HepG2 (cell line): ENCODE measurements at regions not wholly inside any gene's neighbourhood (a gene's known extent, or its start where the extent isn't known, plus 50 kb on each side); places are given as distances from the start of the nearest gene placed in this dataset.

Experiments
- ATAC-seq: fragments of 200-7000 bp; cut with Tn5 transposase; 3 replicates; pipeline ENCODE4 v1.9.1; 2020; ENCODE audit warnings: mild to moderate bottlenecking, moderate library complexity
- BruUV-seq: library from RNA; stranded (reverse); fragments of 400-500 nt; replicated peaks from 2 replicates; lab custom pipeline; 2021; lab: Mats Ljungman, UMichigan
- CTCF ChIA-PET: fragments of 300-600 bp; formaldehyde crosslinking; extraction: SDS; loops from one replicate; lab custom pipeline; 2021; ENCODE audit warnings: low total read pairs, inconsistent platforms, low intra/inter-chr PET ratio; lab: Yijun Ruan, JAX
- POLR2A ChIA-PET: fragments of 350-600 bp; sonication (Branson Sonifier 250); formaldehyde crosslinking; loops from one replicate; lab custom pipeline; 2020; ENCODE audit warnings: antibody characterized with exemption, inconsistent platforms; lab: Yijun Ruan, JAX
- DNase-seq: peaks from one replicate; pipeline ENCODE4 v3.0.0-alpha.2; 2015; ENCODE audit warnings: low spot score
- FAIRE-seq: peaks from 3 replicates; lab custom pipeline; 2011; peaks lifted over from hg19 to GRCh38; lab: Jason Lieb, UNC
- H2AFZ ChIP-seq: one replicate; pipeline ENCODE4 v1.6.1; 2011; ENCODE audit warnings: low read length, inconsistent platforms
- H3K27ac ChIP-seq: fragments of 300-600 bp; 3 replicates; pipeline ENCODE4 v1.8.0; 2011; ENCODE audit warnings: mixed run types, mild to moderate bottlenecking, mixed read lengths, low read length, inconsistent platforms; ENCODE audit not compliant: insufficient read depth; ENCODE audit errors: extremely low read length
- H3K27me3 ChIP-seq, 2 experiments: fragments of 200-600 bp in 1 of 2; 2 replicates in 1 of 2; 3 replicates in 1 of 2; pipeline versions ENCODE4 v1.6.0 to v1.8.0; 2011; ENCODE audit warnings: low read length in 2 of 2, mild to moderate bottlenecking in 2 of 2, moderate library complexity in 2 of 2, inconsistent platforms in 1 of 2; ENCODE audit not compliant: insufficient read depth in 2 of 2, control insufficient read depth in 1 of 2
- H3K36me3 ChIP-seq, 2 experiments: fragments of 200-600 bp in 1 of 2; replicated peaks in 1 of 2; 2 replicates in 1 of 2; 3 replicates in 1 of 2; pipeline versions ENCODE4 v1.5.1 to v1.8.0; 2011; ENCODE audit warnings: low read length in 2 of 2, inconsistent platforms in 1 of 2; ENCODE audit not compliant: insufficient read depth in 2 of 2, control insufficient read depth in 1 of 2
- H3K4me1 ChIP-seq: 2 replicates; pipeline ENCODE4 v1.5.1; 2012; ENCODE audit warnings: low read length, inconsistent platforms; ENCODE audit not compliant: insufficient read depth
- H3K4me2 ChIP-seq: 2 replicates; pipeline ENCODE4 v1.6.0; 2011; ENCODE audit warnings: low read depth, low read length, inconsistent platforms
- H3K4me3 ChIP-seq, 3 experiments: fragments of 200-600 bp in 1 of 3; sonication (generic), shearing (Covaris generic) in 1 of 3; replicated peaks in 1 of 3; 2 replicates each; pipeline ENCODE4 v1.5.1; 2011 to 2016; ENCODE audit warnings: low read length in 3 of 3, inconsistent platforms in 2 of 3, low read depth in 2 of 3, mild to moderate bottlenecking in 2 of 3, control low read depth in 1 of 3, mixed read lengths in 1 of 3; ENCODE audit not compliant: insufficient read depth in 1 of 3
- H3K79me2 ChIP-seq: one replicate; pipeline ENCODE4 v1.6.1; 2011; ENCODE audit warnings: low read length, inconsistent platforms; ENCODE audit not compliant: insufficient read depth
- H3K9ac ChIP-seq: 2 replicates; pipeline ENCODE4 v1.6.0; 2011; ENCODE audit warnings: mild to moderate bottlenecking, low read depth, low read length, inconsistent platforms; ENCODE audit not compliant: insufficient read depth
- H3K9me3 ChIP-seq: 2 replicates; pipeline ENCODE4 v1.5.1; 2012; ENCODE audit warnings: mild to moderate bottlenecking, low read length
- H4K20me1 ChIP-seq: 2 replicates; pipeline ENCODE4 v1.6.0; 2011; ENCODE audit warnings: inconsistent platforms, mild to moderate bottlenecking, low read length, moderate library complexity; ENCODE audit not compliant: insufficient read depth
- ATF1 ChIP-seq: IDR thresholded peaks from 2 replicates; pipeline ENCODE4 v1.6.1; 2016; ENCODE audit warnings: mild to moderate bottlenecking, control low read depth
- CBX5 ChIP-seq: sonication (generic); formaldehyde crosslinking; IDR thresholded peaks from 2 replicates; pipeline ENCODE4 v1.4.0; 2020; ENCODE audit warnings: missing genetic modification reagents, borderline replicate concordance
- DBP ChIP-seq: sonication (generic); formaldehyde crosslinking; IDR thresholded peaks from 2 replicates; pipeline ENCODE4 v1.4.0; 2020; ENCODE audit warnings: missing genetic modification reagents; ENCODE audit errors: not compliant biosample characterization
- ZNF770 ChIP-seq: sonication (generic); formaldehyde crosslinking; IDR thresholded peaks from 2 replicates; pipeline ENCODE4 v1.5.0; 2020; ENCODE audit warnings: mild to moderate bottlenecking, missing genetic modification reagents
- WGBS: methylation state at CpG from one replicate; pipeline ENCODE4 v1.1.6; 2017; ENCODE audit warnings: low lambda C conversion rate; 5-methylcytosine and 5-hydroxymethylcytosine counted together
- in situ Hi-C: cut with HindIII; loops from 2 replicates; pipeline ENCODE4 v1.10.0; 2017; ENCODE audit warnings: low pct_unique_long_range_greater_than_20kb; ENCODE audit not compliant: extremely low pct_ligation_motif_present
- intact Hi-C: fragments of 100-400 bp; cut with micrococcal nuclease; formaldehyde crosslinking; loops from one replicate; pipeline ENCODE4 v1.10.0; 2022; ENCODE audit not compliant: unreplicated experiment
- TF ChIP-seq, protein P1 (sequence below): sonication (generic); formaldehyde crosslinking; IDR thresholded peaks from 2 replicates; pipeline ENCODE4 v1.5.0; 2020; ENCODE audit warnings: missing genetic modification reagents

GRCh38 chr1:209291715-209292114 is 291.8 kb upstream of the CAMK1G start:
- no peak overlapping the region for H2AFZ ChIP-seq
- no peaks in the 10 kb centered on the region for H3K4me1 ChIP-seq
- H3K79me2 ChIP-seq, result no peaks in the 10 kb centered on the region
- no peaks in the 10 kb centered on the region for H3K9me3 ChIP-seq
- ChIA-PET CTCF (no interaction called here), POLR2A (no interaction called here)
- no peak overlapping the region for H3K27ac ChIP-seq
- H4K20me1 ChIP-seq, result no peaks in the 10 kb centered on the region
- no peak overlapping the region for H3K4me3 ChIP-seq
- in situ Hi-C loops (no loop called here), intact Hi-C loops (no loop called here)
- ATAC-seq (no peak), FAIRE-seq (no peak), DNase-seq (no peak)
- TF ChIP-seq ATF1 (no peak), ZNF770 (no peak), DBP (no peak), CBX5 (no peak)
- TF ChIP-seq, protein P1, sequence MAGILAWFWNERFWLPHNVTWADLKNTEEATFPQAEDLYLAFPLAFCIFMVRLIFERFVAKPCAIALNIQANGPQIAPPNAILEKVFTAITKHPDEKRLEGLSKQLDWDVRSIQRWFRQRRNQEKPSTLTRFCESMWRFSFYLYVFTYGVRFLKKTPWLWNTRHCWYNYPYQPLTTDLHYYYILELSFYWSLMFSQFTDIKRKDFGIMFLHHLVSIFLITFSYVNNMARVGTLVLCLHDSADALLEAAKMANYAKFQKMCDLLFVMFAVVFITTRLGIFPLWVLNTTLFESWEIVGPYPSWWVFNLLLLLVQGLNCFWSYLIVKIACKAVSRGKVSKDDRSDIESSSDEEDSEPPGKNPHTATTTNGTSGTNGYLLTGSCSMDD (CRISPR knock-in tag), result no peak
- 0% methylated on average over 1 of the region's 1 CpG for WGBS
- H3K9ac ChIP-seq, result no peak overlapping the region
- no peaks in the 10 kb centered on the region; a peak in 1 of 5 replicates for H3K27me3 ChIP-seq
- H3K36me3 ChIP-seq, result no peaks in the 10 kb centered on the region
- BruUV-seq, result no TSS peak
- no peak overlapping the region for H3K4me2 ChIP-seq
